Natural killer cell treated with Interleukin-12 subunit alpha and Interleukin-12 subunit beta and Interleukin-15 and Interleukin-18, amount 100 ng/mL, for 72 hours (primary cell): ENCODE measurements at regions not wholly inside any gene's neighbourhood (a gene's known extent, or its start where the extent isn't known, plus 50 kb on each side); places are given as distances from the start of the nearest gene placed in this dataset.

Experiments
- ATAC-seq, 2 donors: fragments of 150-1000 bp; cut with Tn5 transposase in 1 of 2; sonication (Bioruptor Pico), chemical (Tn5 transposase) in 1 of 2; 2 replicates each; pipeline ENCODE4 v1.10.0; 2021
- DNase-seq: peaks from one replicate; pipeline ENCODE4 v3.0.0; 2022; ENCODE audit warnings: low spot score
- H3K27ac Mint-ChIP-seq, 2 donors: 1 replicate in 1 of 2; 2 replicates in 1 of 2; pipeline ENCODE4 v1.8.0; 2022; ENCODE audit warnings: mixed read lengths in 2 of 2, mild to moderate bottlenecking in 1 of 2, moderate library complexity in 1 of 2
- H3K27me3 Mint-ChIP-seq, 2 donors: 1 replicate in 1 of 2; 2 replicates in 1 of 2; pipeline ENCODE4 v1.8.0; 2022; ENCODE audit warnings: mixed read lengths in 2 of 2
- H3K36me3 Mint-ChIP-seq: one replicate; pipeline ENCODE4 v1.8.0; 2022; ENCODE audit warnings: mixed read lengths
- H3K4me1 Mint-ChIP-seq, 2 donors: 1 replicate in 1 of 2; 2 replicates in 1 of 2; pipeline ENCODE4 v1.8.0; 2022; ENCODE audit warnings: low read depth in 2 of 2, mixed read lengths in 2 of 2, mild to moderate bottlenecking in 1 of 2
- H3K4me3 Mint-ChIP-seq: one replicate; pipeline ENCODE4 v1.8.0; 2022; ENCODE audit warnings: mixed read lengths
- H3K9me3 Mint-ChIP-seq: 2 replicates; pipeline ENCODE4 v1.8.0; 2022; ENCODE audit warnings: mixed read lengths

- ATAC-seq (no peak), DNase-seq (no peak)
- Mint-ChIP-seq H3K36me3 (no peaks in the 10 kb centered on the region), H3K27me3 (no peaks in the 10 kb centered on the region), H3K4me1 (no peaks in the 10 kb centered on the region), H3K9me3 (no peaks in the 10 kb centered on the region), H3K27ac (no peak overlapping the region), H3K4me3 (no peak overlapping the region)
Measured at GRCh38 chr18:28560331-28560730, 383.4 kb upstream of the CDH2 start.

GRCh38 chr18:28559511-28559910 is 382.6 kb upstream of the CDH2 start:
- DNase-seq: no peak
- H3K27me3 Mint-ChIP-seq: no peaks in the 10 kb centered on the region
- H3K4me1 Mint-ChIP-seq: no peaks in the 10 kb centered on the region
- no peak overlapping the region for H3K27ac Mint-ChIP-seq
- ATAC-seq: no peak
- H3K4me3 Mint-ChIP-seq: no peak overlapping the region
- H3K9me3 Mint-ChIP-seq: peaks cover 4% of the 10 kb centered on the region
- H3K36me3 Mint-ChIP-seq: no peaks in the 10 kb centered on the region

GRCh38 chr18:28541934-28542333 is 365.0 kb upstream of the CDH2 start:
- ATAC-seq: no peak
- no peaks in the 10 kb centered on the region for H3K27me3 Mint-ChIP-seq
- no peaks in the 10 kb centered on the region for H3K4me1 Mint-ChIP-seq
- H3K4me3 Mint-ChIP-seq: no peak overlapping the region
- DNase-seq: no peak
- peaks cover 4% of the 10 kb centered on the region for H3K9me3 Mint-ChIP-seq
- no peak overlapping the region for H3K27ac Mint-ChIP-seq
- no peaks in the 10 kb centered on the region for H3K36me3 Mint-ChIP-seq

- Mint-ChIP-seq H3K27ac (no peak overlapping the region), H3K4me1 (no peaks in the 10 kb centered on the region), H3K36me3 (no peaks in the 10 kb centered on the region), H3K27me3 (no peaks in the 10 kb centered on the region), H3K4me3 (no peak overlapping the region), H3K9me3 (peaks cover 4% of the 10 kb centered on the region)
- ATAC-seq (no peak), DNase-seq (no peak)
Measured at GRCh38 chr18:28541276-28541930, 364.5 kb upstream of the CDH2 start.

GRCh38 chr18:28529644-28530043 is 352.7 kb upstream of the CDH2 start:
- no peaks in the 10 kb centered on the region for H3K36me3 Mint-ChIP-seq
- H3K4me1 Mint-ChIP-seq: no peaks in the 10 kb centered on the region
- H3K4me3 Mint-ChIP-seq: no peak overlapping the region
- ATAC-seq (no peak), DNase-seq (no peak)
- no peak overlapping the region for H3K27ac Mint-ChIP-seq
- no peaks in the 10 kb centered on the region for H3K27me3 Mint-ChIP-seq
- H3K9me3 Mint-ChIP-seq: peaks cover 4% of the 10 kb centered on the region

- no peaks in the 10 kb centered on the region for H3K36me3 Mint-ChIP-seq
- H3K4me1 Mint-ChIP-seq: no peaks in the 10 kb centered on the region
- H3K9me3 Mint-ChIP-seq: no peaks in the 10 kb centered on the region
- H3K27me3 Mint-ChIP-seq: no peaks in the 10 kb centered on the region
- no peak overlapping the region for H3K4me3 Mint-ChIP-seq
- ATAC-seq (no peak), DNase-seq (no peak)
- no peak overlapping the region for H3K27ac Mint-ChIP-seq
Measured at GRCh38 chr18:28526196-28526595, 349.3 kb upstream of the CDH2 start.

GRCh38 chr18:28523758-28524475 is 347.0 kb upstream of the CDH2 start:
- H3K27me3 Mint-ChIP-seq: no peaks in the 10 kb centered on the region
- no peaks in the 10 kb centered on the region for H3K9me3 Mint-ChIP-seq
- DNase-seq (no peak), ATAC-seq (no peak)
- H3K4me3 Mint-ChIP-seq: no peak overlapping the region
- no peaks in the 10 kb centered on the region for H3K4me1 Mint-ChIP-seq
- H3K36me3 Mint-ChIP-seq: no peaks in the 10 kb centered on the region
- no peak overlapping the region for H3K27ac Mint-ChIP-seq

GRCh38 chr18:28522236-28522635 is 345.3 kb upstream of the CDH2 start:
- no peaks in the 10 kb centered on the region for H3K36me3 Mint-ChIP-seq
- no peak overlapping the region for H3K27ac Mint-ChIP-seq
- H3K4me3 Mint-ChIP-seq: no peak overlapping the region
- H3K9me3 Mint-ChIP-seq: peaks cover 4% of the 10 kb centered on the region
- DNase-seq: no peak
- H3K4me1 Mint-ChIP-seq: no peaks in the 10 kb centered on the region
- no peaks in the 10 kb centered on the region for H3K27me3 Mint-ChIP-seq
- no peak for ATAC-seq

- Mint-ChIP-seq H3K4me3 (no peak overlapping the region), H3K36me3 (no peaks in the 10 kb centered on the region), H3K27ac (no peak overlapping the region), H3K27me3 (no peaks in the 10 kb centered on the region), H3K4me1 (no peaks in the 10 kb centered on the region), H3K9me3 (peaks cover 6% of the 10 kb centered on the region)
- ATAC-seq (no peak), DNase-seq (no peak)
Measured at GRCh38 chr18:28519997-28520396, 343.1 kb upstream of the CDH2 start.

- Mint-ChIP-seq H3K36me3 (no peaks in the 10 kb centered on the region), H3K27ac (no peak overlapping the region)
Measured at GRCh38 chr18:28514699-28515098, 337.8 kb upstream of the CDH2 start.

GRCh38 chr18:28512357-28512756 is 335.4 kb upstream of the CDH2 start:
- peaks cover 0 to 4% of the 10 kb centered on the region in 2 donors for H3K4me1 Mint-ChIP-seq
- H3K27me3 Mint-ChIP-seq: no peaks in the 10 kb centered on the region
- no peak overlapping the region for H3K27ac Mint-ChIP-seq
- peaks cover 19% of the 10 kb centered on the region for H3K9me3 Mint-ChIP-seq
- DNase-seq: no peak
- no peak overlapping the region for H3K4me3 Mint-ChIP-seq
- H3K36me3 Mint-ChIP-seq: no peaks in the 10 kb centered on the region
- no peak for ATAC-seq

More at GRCh38 chr18:28514699-28515098, 337.8 kb upstream of the CDH2 start:
- no peak overlapping the region for H3K4me3 Mint-ChIP-seq
- DNase-seq: no peak
- peaks cover 0 to 4% of the 10 kb centered on the region in 2 donors for H3K4me1 Mint-ChIP-seq
- ATAC-seq: no peak
- peaks cover 23% of the 10 kb centered on the region for H3K9me3 Mint-ChIP-seq
- H3K27me3 Mint-ChIP-seq: no peaks in the 10 kb centered on the region

GRCh38 chr18:28511413-28511821 is 334.5 kb upstream of the CDH2 start:
- peaks cover 19% of the 10 kb centered on the region for H3K9me3 Mint-ChIP-seq
- peaks cover 0 to 4% of the 10 kb centered on the region in 2 donors for H3K4me1 Mint-ChIP-seq
- ATAC-seq: no peak
- H3K27me3 Mint-ChIP-seq: no peaks in the 10 kb centered on the region
- H3K4me3 Mint-ChIP-seq: no peak overlapping the region
- DNase-seq: no peak
- no peak overlapping the region for H3K27ac Mint-ChIP-seq
- no peaks in the 10 kb centered on the region for H3K36me3 Mint-ChIP-seq

GRCh38 chr18:28510210-28510609 is 333.3 kb upstream of the CDH2 start:
- peaks cover 19% of the 10 kb centered on the region for H3K9me3 Mint-ChIP-seq
- no peak overlapping the region for H3K4me3 Mint-ChIP-seq
- H3K4me1 Mint-ChIP-seq: peaks cover 0 to 4% of the 10 kb centered on the region in 2 donors
- ATAC-seq: no peak
- no peaks in the 10 kb centered on the region for H3K36me3 Mint-ChIP-seq
- DNase-seq: no peak
- H3K27ac Mint-ChIP-seq: no peak overlapping the region
- H3K27me3 Mint-ChIP-seq: no peaks in the 10 kb centered on the region

- Mint-ChIP-seq H3K27ac (no peak overlapping the region), H3K9me3 (no peaks in the 10 kb centered on the region), H3K36me3 (no peaks in the 10 kb centered on the region), H3K27me3 (no peaks in the 10 kb centered on the region), H3K4me3 (no peak overlapping the region), H3K4me1 (no peaks in the 10 kb centered on the region)
- ATAC-seq (no peak), DNase-seq (no peak)
Measured at GRCh38 chr18:28504066-28504465, 327.1 kb upstream of the CDH2 start.
